ENCODE measurements at regions not wholly inside any gene's neighbourhood (a gene's known extent, or its start where the extent isn't known, plus 50 kb on each side); places are given as distances from the start of the nearest gene placed in this dataset.
"Not testable (repeated sequence)": the region's sequence is repeated elsewhere in the genome, so short reads cannot be mapped to it uniquely, and the experiment has no call there.

DNA sequence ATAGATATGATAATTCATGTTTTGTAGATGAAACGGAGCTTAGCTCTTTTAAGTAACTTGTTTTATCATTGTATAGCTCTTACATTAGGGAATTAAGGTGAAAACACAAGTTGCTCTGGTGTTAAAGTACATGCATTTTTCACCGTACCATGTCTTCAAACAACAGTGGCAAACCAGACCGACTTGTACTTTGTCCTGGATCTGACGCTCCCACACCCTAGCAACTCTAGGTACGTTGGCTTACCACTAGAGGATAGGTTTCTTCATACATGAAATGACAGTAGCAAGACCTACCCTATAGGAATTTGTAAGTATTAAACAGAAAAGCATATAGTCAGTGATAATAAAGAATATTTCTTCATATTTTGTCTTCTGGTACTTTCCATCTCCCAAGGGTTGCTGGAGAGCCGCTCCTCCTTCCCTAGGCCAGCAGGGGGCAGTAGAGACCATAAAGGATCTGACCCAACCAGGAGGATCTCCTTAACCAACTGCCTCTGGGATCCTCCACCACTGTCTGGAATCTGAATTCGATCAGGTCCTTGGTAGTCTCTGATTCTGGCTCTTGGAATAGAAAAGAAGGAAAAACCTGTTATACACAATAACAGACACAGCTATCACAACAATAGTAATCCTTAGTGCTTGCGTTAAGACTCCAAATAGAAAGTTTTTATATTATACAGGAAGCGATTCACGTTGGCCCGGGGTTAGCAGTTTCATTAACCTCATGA lies 136.7 kb downstream of the CAVIN4 start:
- peak in 3 of 5 experiments; percentile 5 to 24 (median 11) for DNase-seq

DNA sequence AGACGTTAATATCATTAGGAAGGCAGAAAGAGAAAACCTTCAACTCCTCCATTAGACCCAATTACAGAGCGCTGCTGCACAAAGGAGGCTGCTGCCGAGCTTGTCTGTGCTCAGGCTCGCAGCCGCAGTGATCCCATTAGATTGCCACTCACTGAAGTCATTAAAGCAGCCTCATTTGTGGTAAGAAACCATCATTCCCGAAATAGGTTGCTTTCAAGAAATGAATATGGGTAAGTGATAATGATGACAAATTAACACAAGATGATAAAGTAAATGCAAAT lies 137.2 kb downstream of the CAVIN4 start:
- DNase-seq: no peak

DNA sequence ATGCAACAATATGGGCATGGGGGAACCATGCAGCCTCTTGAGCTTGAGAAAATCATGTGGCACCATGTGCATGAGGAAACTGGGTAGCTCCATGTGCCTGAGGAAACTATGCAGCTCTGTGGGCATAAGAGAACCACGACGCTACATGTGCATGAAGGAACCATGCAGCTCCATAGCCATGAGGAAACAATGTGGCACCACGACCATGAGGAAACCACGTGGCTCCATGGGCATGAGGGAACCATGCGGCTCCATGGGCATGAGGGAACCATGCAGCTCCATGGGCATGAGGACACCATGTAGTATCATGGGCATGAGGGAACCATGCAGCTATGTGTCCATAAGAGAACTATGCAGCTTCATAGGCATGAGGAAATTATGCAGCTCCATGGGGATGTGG lies 140.8 kb downstream of the CAVIN4 start:
- DNase-seq: no peak

DNA sequence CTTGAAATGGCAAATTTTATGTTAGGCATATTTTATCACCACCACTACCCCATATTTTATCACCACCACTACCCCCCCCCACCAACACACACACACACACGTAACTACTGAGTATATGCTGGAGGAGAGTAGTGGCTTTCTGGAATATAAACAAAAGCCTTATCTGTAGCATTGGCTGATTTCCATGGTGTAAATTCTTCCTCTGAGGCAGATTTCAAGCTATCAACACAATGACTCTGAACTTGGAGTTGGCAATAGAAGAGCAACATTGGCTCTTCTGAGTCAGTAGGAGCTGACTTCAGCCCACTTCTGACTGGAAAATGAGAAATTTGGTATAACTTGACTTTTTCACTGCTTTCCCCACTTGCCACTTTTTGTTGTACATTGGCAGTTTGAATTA lies 143.0 kb downstream of the CAVIN4 start:
- no peak for DNase-seq

DNA sequence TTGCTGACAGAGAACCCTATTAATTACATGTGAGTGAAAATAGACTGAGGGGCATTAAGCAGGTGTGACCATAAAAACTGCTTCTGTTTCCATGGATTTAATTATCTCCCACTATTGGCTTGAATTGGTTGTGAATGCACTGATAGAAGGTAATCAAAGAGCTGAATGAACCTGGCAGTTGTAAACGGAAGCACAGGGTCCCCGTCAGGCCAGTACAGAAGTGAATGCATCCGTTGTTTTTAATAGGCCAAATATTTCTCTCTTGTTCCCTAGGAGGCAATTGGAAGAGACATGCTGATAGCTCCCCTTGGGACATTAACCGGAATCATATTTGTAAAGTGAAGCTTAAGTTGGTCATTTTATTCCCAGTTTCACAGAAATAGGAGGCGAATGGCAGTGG lies 147.0 kb downstream of the CAVIN4 start:
- DNase-seq: no peak

DNA sequence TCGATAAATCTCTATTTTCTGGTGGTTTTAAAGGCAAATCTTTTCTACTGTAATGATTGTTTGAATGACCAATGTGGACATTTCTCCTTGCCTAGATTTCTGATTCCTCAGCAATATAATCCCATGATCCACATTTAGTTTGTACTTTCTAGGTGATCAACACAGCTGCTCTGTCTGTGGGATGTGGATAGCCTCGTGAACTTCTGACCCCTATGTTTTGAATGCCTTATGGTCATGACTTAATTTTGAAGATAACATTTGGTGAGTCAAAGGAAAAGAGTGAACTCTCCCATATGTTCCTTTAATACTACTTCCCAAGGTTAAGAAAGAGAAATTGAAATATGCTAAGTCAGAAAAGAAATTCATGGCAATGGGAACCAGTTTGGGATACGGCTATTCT lies 147.5 kb downstream of the CAVIN4 start:
- DNase-seq: no peak

DNA sequence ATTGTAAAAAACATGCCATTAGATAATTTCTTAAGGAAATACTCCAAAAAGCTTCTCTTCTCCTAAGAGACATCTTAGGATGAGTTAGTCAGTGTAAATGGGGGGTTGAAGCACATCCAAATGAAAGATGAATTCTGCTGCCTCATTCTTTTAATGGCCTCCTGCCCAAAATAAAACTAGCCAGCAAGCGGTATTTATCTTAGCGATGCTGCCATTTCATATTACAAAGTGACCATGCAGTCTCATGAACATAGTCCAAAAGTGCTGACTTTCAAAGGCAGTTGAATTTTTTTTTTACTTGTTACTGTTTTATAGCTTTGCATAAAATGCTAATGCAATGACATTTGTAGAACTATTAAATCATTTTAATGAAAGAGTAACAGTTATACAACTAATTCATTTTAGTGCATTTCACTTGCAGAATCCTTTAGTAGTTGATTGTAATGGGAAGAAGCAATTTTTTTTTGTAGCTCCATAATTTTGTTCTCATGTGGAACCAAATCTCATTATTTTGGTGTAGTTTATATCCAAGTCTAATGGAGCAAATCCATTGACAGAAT lies 151.5 kb downstream of the CAVIN4 start:
- DNase-seq: no peak

DNA sequence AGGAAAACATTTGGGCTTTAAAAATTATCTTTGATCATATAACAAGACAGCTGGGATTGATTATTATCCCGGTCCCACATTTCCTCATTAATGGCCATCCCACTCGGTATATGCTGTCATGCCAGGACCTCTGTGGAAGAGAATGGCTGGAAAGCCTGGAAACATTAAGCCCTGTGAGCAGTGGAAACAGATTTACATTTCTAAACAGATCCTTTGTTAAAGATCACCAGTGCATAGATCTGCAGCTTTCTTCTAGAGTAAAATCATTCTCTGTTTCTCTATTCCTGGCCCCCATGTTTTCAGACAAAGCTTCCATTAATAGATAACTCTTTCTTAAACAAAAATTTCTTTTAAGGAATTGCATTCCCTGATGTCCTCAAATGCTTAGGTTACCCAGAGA lies 152.2 kb downstream of the CAVIN4 start:
- no peak for DNase-seq

DNA sequence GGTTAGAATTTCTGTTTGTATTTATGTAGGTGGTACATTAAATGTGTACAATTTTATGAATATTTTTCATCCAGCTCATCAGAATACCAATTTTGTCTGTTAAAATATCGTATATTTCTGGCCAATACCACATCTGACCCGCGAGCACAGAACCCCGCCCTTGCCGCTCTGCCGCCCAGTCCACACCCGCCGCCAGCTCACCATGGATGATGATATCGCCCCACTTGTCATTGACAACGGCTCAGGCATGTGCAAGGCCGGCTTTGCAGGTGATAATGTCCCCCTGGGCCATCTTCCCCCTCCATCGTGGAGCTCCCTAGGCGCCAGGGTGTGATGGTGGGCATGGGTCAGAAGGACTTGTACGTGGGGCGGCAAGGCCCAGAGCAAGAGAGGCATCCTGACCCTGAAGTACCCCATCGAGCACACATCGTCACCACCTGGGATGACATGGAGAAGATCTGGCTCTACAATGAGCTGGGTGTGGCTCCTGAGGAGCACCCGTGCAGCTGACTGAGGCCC lies 153.2 kb downstream of the CAVIN4 start:
- DNase-seq: no peak

DNA sequence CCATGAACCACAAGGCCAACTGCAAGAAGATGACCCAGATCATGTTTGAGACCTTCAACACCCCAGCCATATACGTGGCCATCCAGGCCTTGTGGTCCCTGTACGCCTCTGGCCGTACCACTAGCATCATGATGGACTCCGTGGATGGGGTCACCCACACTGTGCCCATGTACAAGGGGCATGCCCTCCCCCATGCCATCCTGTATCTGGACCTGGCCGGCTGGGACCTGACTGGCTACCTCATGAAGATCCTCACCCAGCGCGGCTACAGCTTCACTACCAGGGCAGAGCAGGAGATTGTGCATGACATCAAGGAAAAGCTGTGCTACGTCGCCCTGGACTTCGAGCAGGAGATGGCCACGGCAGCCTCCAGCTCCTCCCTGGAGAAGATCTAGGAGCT lies 153.7 kb downstream of the CAVIN4 start:
- DNase-seq: no peak

DNA sequence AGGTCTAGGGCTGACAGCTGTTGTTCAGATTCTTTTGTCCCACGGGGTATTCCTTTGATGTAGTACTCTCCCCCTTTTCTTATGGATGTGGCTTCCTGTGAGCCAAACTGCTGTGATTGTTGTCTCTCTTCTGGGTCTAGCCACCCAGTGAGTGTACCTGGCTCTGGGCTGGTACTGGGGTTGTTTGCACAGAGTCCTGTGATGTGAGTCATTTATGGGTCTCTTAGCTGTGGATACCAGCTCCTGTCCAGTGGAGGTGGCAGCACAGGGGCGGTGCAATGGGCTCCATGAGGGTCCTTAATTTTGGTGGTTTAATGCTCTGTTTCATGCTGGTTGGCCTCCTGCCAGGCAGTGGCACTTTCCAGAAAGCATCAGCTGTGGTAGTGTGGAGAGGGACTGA lies 161.3 kb downstream of the CAVIN4 start:
- DNase-seq: no peak

DNA sequence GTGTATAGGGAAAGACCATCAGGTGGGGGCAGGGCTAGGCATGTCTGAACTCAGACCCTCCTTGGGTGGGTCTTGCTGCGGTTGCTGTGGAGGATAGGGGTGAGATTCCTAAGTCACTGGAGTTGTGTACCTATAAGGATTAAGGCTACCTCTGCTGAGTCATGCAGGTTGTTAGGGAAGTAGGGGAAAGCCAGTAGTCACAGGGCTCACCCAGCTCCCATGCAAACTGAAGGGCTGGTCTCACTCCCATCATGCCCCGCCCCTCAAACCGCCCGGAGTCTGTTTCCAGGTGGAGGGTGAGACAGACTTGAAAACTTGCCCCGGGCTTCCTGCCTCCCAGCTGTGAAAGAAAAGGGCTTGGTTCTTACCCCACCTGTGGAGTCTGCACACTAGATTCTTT lies 161.8 kb downstream of the CAVIN4 start:
- DNase-seq: no peak

DNA sequence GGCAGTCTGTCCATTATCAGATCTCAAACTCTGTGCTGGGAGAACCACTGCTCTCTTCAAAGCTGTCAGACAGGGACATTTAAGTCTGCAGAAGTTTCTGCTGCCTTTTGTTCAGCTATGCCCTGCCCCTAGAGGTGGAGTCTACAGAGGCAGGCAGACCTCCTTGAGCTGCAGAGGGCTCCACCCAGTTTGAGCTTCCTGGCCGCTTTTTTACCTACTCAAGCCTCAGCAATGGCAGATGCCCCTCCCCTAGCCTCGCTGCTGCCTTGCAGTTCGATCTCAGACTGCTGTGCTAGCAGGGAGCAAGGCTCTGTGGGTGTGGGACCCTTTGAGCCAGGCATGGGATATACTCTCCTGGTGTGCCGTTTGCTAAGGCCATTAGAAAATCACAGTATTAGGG lies 171.1 kb downstream of the CAVIN4 start:
- DNase-seq: not testable (repeated sequence)

DNA sequence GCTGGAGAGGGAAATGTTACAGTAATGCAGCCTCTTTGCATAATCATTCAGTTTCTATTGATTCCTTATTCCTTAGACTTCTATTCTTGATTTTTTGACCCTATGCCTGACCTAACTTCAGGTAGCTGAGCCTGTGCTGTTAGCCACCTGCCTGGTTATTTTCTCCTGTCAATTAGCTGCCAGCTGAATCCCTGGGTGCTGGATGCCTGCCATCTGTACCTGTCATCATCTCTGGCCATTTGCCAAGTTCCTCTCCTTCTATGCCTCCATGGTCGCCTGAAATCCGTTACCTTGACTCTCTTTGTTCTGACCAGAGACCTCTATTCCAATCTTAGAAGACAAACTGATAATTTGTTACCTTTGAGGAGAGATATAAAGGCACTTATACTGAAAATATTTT lies 178.3 kb downstream of the CAVIN4 start:
- DNase-seq: no peak

DNA sequence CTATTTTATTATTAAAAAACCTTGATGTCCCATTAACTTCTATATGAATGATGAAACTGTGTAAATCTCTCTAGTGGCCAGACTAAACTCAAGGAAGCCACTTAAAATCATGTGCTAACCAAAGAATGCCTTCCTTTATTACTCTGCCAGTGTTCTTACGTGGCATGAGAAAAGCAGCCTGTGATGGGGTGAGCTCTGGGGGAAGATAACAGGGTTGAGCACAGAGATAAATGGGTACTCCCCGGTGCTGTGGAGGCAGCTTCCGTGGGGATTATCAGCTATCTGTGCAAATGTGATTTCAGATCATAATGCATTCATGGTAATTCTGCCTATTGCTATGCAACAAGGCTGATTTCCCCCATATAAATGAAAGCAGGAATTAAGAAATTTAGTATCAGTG lies 181.3 kb downstream of the CAVIN4 start:
- DNase-seq: no peak

DNA sequence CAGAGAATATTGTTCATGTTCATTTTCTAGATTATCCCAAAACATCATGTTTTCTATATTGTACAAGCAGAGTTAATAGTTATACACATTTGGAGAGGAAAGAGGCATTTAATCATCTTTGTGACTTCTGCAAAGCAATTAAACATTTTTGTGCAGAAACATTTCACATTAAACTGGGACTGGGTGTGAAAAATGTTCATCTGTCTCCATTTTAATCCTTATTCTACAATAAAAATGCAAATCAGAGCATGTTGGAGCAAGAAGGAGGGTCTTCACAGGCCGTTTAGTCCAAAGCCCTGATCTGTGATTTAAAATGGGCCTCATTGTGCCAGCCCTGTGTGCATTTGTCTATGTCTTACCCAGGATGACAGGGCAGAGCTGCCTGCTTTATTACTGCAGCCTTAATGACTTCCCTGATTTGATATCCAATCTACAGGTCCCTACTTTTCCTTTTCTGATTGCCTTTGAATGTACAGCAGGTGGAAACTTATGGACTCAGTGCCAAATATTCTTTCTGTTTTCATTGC lies 183.5 kb downstream of the CAVIN4 start:
- no peak for DNase-seq

DNA sequence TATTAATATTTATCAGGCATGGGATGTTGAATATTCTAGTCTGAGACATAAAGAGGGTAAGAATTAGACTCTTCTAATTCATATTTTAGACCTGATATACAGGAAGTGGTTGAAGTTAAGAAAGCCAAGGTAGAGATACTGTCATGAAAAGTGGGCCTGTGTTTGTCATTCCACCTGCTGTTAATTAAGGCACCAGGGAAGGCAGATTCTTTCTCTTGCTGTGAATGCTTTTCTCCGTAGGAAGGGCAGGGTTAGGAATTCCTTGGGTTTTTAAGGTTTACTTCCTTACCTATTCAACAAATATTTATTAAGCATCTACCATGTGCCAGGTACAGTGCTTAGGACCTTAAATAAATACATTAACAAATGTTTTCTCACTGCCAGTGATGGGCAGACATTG lies 196.4 kb downstream of the CAVIN4 start:
- no peak for DNase-seq

DNA sequence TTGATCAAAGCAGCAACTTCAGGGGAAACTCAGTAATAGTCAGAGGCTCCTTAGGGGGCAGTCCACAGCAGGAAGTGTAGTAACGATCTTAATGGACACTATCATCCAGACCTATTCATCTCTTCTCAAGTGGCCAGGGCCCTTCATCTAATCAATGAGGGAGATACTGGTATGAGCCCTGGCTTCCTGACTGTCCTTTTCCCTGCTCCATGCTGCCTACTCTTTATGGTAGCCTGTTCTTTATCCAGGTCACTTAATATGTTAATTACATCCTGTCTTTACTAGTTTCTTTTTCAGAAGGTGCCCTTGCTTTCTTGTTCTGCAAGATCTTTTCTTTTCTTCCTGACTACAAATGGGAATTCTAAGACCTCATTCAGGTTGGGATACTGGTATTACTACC lies 197.1 kb downstream of the CAVIN4 start:
- no peak for DNase-seq

DNA sequence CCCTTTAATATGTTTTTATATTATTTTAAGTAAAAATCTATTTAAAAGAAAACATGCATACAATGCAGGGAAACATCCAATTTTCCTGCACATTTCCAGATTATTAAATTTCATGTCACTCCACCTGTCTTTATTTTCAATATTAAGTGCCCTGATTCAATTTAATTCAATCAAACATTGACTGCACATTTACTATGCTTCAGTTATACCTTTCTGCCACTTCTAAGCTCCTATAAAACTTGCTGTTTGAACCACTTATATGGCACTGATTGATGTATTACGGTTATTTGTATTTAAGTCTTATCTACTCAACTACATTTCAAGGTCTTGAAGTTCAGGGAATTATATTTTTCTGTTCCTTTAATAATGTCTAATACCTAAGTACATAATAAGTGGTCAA lies 198.0 kb downstream of the CAVIN4 start:
- no peak for DNase-seq

DNA sequence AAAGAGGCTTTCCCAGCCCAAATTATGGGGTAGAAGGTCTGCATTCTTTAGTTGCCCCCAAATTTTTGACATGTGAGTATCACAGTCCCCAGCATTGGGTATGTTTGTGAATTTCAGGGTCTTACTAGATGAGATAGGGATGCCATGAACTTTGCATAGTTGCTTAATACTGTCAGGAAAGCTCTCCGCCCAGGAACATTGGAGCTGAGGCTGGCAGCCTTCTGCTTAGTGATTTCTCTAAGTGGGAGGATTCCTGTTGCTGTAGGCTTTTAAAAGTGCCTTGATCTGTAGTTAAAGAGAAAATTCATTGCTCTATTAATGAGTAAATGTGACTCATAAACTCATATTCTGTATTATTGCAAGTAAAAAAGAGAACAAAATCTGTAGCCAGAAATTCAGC lies 206.9 kb downstream of the CAVIN4 start:
- no peak for DNase-seq

DNA sequence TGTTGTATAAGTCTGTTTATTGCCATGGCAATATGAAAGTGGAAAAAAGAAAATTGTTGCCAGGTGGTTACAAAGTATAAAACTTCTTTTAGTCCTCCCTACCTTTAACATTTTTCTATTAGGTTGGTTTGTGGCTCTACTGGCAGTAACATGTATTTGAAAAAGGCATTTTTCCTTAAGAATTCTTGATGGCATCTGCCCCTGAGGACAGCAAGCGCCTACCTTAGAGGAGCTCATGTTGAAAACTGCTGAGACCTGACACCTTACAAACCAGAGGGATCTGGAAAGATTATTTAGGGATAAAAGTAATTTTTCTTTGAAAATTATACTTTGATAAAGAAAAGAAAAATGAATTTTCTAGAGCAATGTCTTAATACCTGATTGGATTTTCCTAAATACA lies 208.1 kb downstream of the CAVIN4 start:
- DNase-seq: no peak

DNA sequence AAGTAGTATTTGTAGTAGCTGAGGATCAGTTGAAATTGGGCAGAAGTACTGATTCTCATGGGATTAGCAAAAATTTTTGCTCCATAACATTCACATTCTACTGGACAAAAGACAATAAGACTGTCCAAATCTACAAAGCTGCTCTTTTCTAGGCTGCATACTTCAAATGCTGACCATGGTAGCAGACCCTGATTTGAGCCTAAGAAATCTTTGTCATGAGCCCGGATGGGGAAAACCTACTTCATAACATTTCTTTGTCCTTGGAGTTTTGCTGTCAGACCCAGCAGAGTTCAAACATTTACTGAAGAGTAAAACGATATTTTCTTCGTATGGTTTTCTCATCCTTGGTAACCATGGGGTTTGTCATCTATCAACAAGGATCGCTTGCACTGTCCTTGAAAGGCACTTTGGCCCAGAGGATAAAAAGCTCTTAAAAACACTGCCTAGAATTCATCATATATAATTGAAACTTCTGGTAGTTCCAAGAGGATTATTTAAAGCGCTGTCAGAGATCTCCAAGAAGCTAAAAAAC lies 216.9 kb downstream of the CAVIN4 start:
- DNase-seq: no peak

DNA sequence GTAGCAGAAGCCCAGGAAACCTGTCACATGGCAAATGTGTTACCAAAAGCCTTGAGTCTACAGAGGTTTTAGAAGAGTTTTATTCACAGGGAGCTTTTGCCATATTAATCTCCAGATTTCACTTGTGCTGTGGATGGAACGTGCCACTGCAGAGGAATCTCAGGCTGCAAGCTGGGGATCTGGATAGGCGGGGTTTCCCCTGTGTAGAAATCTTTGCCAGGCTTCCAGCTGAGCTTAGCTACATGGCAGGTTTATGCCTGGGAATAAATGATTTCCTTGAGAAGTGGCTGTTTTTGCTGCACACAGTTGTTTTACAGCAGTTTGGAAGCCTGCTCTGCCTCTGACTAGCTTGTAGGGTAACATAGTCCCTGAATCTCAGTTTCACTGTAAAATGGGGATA lies 224.6 kb upstream of the PLPPR1 start:
- no peak for DNase-seq

DNA sequence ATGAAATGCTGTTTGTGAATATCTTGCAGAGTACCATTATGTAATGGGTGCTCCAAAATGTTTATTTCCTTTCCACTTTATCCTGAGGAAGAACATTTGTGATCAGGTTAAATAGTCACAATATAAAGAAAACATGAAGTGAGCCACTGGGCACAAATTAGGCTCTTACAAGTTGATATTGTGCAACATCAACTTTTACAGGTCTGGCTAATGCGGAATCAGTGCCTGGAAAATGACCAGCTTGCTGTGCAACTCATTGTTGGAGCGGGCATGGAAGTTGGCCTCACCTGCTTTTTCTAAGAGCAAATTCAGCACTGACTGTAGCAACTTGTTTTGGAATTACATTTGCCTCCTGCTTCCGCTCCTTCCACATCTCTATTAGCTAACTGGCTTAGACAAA lies 216.9 kb upstream of the PLPPR1 start:
- DNase-seq: no peak

DNA sequence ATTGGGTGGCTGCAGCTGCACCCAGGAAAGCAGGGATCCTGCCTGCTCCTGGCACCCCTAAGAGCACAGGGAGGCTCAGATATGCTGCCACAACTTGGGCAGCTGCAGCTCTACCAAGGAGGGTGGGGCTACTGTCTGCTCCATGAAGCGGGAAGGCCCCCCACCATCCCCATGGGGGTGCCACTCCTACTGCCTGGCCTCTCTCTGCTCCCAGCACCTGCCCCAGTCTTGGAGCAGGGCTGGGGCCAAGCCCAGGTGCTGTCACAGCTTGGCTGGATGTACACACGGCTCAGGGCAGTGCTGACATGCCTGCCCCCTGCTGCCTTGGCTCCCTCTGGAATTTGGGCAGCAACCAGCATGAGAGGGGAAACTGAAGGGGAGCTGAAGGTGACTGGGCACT lies 214.7 kb upstream of the PLPPR1 start:
- DNase-seq: no peak
